Suprapubic skin (tissue), 4 donors: ENCODE measurements at regions not wholly inside any gene's neighbourhood (a gene's known extent, or its start where the extent isn't known, plus 50 kb on each side); places are given as distances from the start of the nearest gene placed in this dataset.

Experiments
- DNase-seq, 2 donors: peaks; one replicate each; pipeline ENCODE4 v3.0.0-alpha.2; 2019; ENCODE audit warnings: low spot score in 2 of 2
- H3K27ac ChIP-seq: fragments of 200-600 bp; sonication (generic); one replicate; pipeline ENCODE4 v1.5.1; 2019
- H3K27me3 ChIP-seq: fragments of 200-600 bp; sonication (generic); one replicate; pipeline ENCODE4 v1.5.1; 2019
- H3K36me3 ChIP-seq: fragments of 200-600 bp; sonication (generic); one replicate; pipeline ENCODE4 v1.5.1; 2019
- H3K4me1 ChIP-seq: fragments of 200-600 bp; sonication (generic); one replicate; pipeline ENCODE4 v1.5.1; 2019
- H3K4me3 ChIP-seq: fragments of 200-600 bp; sonication (generic); one replicate; pipeline ENCODE4 v1.5.1; 2019; ENCODE audit warnings: mild to moderate bottlenecking
- H3K9me3 ChIP-seq: fragments of 200-600 bp; sonication (generic); one replicate; pipeline ENCODE4 v1.5.1; 2019
- EP300 ChIP-seq: sonication (generic); formaldehyde crosslinking; IDR thresholded peaks from one replicate; pipeline ENCODE4 v1.6.1; 2017; ENCODE audit warnings: antibody characterized with exemption
- POLR2A ChIP-seq, 2 donors: fragments of 450-650 bp; IDR thresholded peaks; one replicate each; pipeline ENCODE4 v1.6.1; 2017; ENCODE audit warnings: antibody characterized with exemption in 2 of 2, mild to moderate bottlenecking in 2 of 2, moderate library complexity in 2 of 2
- POLR2AphosphoS5 ChIP-seq, 3 donors: sonication (generic); formaldehyde crosslinking; IDR thresholded peaks; one replicate each; pipeline ENCODE4 v1.6.1; 2017; ENCODE audit warnings: antibody characterized with exemption in 3 of 3
- WGBS: methylation state at CpG from one replicate; pipeline ENCODE4 v1.1.5; 2018; 5-methylcytosine and 5-hydroxymethylcytosine counted together
- TF ChIP-seq, protein P1 (sequence below), 2 donors: fragments of 200-600 bp in 1 of 2; fragments of 450-650 bp in 1 of 2; sonication (generic) in 1 of 2; IDR thresholded peaks; one replicate each; pipeline ENCODE4 v1.5.1; 2016 to 2019; ENCODE audit warnings: antibody characterized with exemption in 2 of 2, mild to moderate bottlenecking in 1 of 2, moderate library complexity in 1 of 2

GRCh38 chr3:22885574-22886341 lies 317.4 kb upstream of the UBE2E2 start:
- Histone ChIP-seq H3K27me3 (no peaks in the 10 kb centered on the region), H3K4me3 (no peak overlapping the region), H3K27ac (no peak overlapping the region), H3K9me3 (no peaks in the 10 kb centered on the region), H3K4me1 (no peaks in the 10 kb centered on the region), H3K36me3 (no peaks in the 10 kb centered on the region)
- DNase-seq, result no peak
- 74% methylated on average over 6 of the region's 6 CpGs for WGBS
- TF ChIP-seq POLR2A (IDR thresholded peaks at IDR 0.05), result no peak
- no peak for TF ChIP-seq POLR2AphosphoS5 (IDR thresholded peaks at IDR 0.05)
- no peak for TF ChIP-seq EP300
- TF ChIP-seq, protein P1, sequence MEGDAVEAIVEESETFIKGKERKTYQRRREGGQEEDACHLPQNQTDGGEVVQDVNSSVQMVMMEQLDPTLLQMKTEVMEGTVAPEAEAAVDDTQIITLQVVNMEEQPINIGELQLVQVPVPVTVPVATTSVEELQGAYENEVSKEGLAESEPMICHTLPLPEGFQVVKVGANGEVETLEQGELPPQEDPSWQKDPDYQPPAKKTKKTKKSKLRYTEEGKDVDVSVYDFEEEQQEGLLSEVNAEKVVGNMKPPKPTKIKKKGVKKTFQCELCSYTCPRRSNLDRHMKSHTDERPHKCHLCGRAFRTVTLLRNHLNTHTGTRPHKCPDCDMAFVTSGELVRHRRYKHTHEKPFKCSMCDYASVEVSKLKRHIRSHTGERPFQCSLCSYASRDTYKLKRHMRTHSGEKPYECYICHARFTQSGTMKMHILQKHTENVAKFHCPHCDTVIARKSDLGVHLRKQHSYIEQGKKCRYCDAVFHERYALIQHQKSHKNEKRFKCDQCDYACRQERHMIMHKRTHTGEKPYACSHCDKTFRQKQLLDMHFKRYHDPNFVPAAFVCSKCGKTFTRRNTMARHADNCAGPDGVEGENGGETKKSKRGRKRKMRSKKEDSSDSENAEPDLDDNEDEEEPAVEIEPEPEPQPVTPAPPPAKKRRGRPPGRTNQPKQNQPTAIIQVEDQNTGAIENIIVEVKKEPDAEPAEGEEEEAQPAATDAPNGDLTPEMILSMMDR (IDR thresholded peaks at IDR 0.05), result no peak

DNA sequence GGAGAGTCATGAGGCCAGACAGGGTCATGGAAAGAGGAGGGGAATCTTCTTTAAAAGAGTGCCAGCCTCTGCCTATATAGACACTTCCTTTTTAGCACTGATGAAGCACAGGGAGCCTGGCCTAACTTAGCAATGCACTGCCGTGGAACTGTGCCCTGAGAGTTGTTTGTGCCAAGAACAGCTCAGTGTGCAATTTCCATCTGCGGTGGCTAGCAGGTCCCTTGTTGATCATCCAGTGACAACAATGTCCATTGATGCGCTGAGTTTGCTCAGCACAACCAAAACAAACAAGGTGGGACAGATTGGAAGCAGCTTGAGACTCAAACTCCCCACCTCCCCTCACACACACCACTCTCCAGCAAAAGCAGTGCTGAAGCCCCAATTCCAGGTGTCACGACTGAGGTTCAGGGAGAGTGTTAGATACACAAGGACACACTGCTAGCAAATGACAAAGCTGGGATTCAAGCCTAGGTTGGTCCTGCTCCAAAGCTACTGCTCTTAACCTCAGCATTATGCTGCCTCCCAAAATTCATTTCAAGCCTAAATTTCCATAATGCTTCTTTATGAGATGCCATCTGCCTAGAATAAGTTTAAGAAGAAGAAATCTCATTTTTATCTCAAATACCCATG lies 316.6 kb upstream of the UBE2E2 start:
- no peak overlapping the region for H3K27ac ChIP-seq
- H3K4me3 ChIP-seq, result no peak overlapping the region
- DNase-seq, result no peak

GRCh38 chr3:22887664-22888291 lies 315.3 kb upstream of the UBE2E2 start:
- WGBS, result 55% methylated on average over 2 of the region's 2 CpGs
- DNase-seq, result no peak

More for the DNA sequence above, 316.6 kb upstream of the UBE2E2 start:
- 53% methylated on average over 4 of the region's 4 CpGs for WGBS
- Histone ChIP-seq H3K4me1 (no peaks in the 10 kb centered on the region), H3K27me3 (no peaks in the 10 kb centered on the region), H3K9me3 (no peaks in the 10 kb centered on the region), H3K36me3 (no peaks in the 10 kb centered on the region)
- TF ChIP-seq POLR2AphosphoS5 (IDR thresholded peaks at IDR 0.05) (no peak), POLR2A (IDR thresholded peaks at IDR 0.05) (no peak), EP300 (no peak)
- TF ChIP-seq, protein P1 (IDR thresholded peaks at IDR 0.05), result no peak

DNA sequence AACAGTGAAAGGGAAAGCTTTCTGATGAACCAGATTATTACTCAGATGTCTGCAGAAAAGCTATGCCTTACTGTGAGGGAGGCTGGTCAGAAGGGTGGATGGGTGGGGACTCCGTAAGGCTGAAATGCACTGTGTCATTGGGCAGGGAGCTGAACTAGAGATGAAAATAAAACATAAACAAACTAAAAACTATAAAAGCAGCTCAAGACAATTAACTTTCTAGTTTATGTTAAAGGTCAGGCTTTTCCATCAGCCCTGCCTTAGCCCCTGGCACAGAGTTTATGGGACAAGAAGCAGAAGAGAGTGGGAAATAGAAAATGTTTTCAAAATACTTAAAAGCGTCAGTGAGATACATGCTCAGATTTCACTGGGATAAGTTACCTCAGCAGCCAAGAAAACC lies 310.0 kb upstream of the UBE2E2 start:
- Histone ChIP-seq H3K27me3 (no peaks in the 10 kb centered on the region), H3K4me1 (peaks cover 5% of the 10 kb centered on the region), H3K9me3 (no peaks in the 10 kb centered on the region), H3K36me3 (no peaks in the 10 kb centered on the region), H3K4me3 (no peak overlapping the region), H3K27ac (no peak overlapping the region)
- WGBS, result 40% methylated on average over 2 of the region's 2 CpGs
- no peak for DNase-seq
- TF ChIP-seq EP300 (no peak), POLR2A (IDR thresholded peaks at IDR 0.05) (no peak), POLR2AphosphoS5 (IDR thresholded peaks at IDR 0.05) (no peak)
- TF ChIP-seq, protein P1 (IDR thresholded peaks at IDR 0.05), result no peak

More at GRCh38 chr3:22887664-22888291, 315.3 kb upstream of the UBE2E2 start:
- TF ChIP-seq POLR2AphosphoS5 (IDR thresholded peaks at IDR 0.05) (no peak), EP300 (no peak), POLR2A (IDR thresholded peaks at IDR 0.05) (no peak)
- TF ChIP-seq, protein P1 (IDR thresholded peaks at IDR 0.05), result peak in 1 of 2 donors; percentile 26
- H3K27ac ChIP-seq, result no peak overlapping the region
- no peaks in the 10 kb centered on the region for H3K9me3 ChIP-seq
- H3K4me1 ChIP-seq, result no peaks in the 10 kb centered on the region
- no peaks in the 10 kb centered on the region for H3K36me3 ChIP-seq
- no peaks in the 10 kb centered on the region for H3K27me3 ChIP-seq
- H3K4me3 ChIP-seq, result no peak overlapping the region
